SU-DHL-6 (cell line): ENCODE measurements at regions not wholly inside any gene's neighbourhood (a gene's known extent, or its start where the extent isn't known, plus 50 kb on each side); places are given as distances from the start of the nearest gene placed in this dataset.

Experiments
- CTCF ChIP-seq: fragments of 200-600 bp; sonication (generic); IDR thresholded peaks from one replicate; pipeline ENCODE4 v1.5.1; 2017; ENCODE audit warnings: antibody characterized with exemption, mild to moderate bottlenecking, low read length, moderate library complexity; ENCODE audit not compliant: insufficient read depth, poor library complexity, severe bottlenecking
- EZH2phosphoT487 ChIP-seq: fragments of 200-600 bp; sonication (generic), shearing (Covaris generic); conservative IDR thresholded peaks from 2 replicates; pipeline ENCODE4 v1.6.1; 2018; ENCODE audit warnings: mild to moderate bottlenecking, antibody characterized with exemption, low read length, moderate library complexity, mixed read lengths

DNA sequence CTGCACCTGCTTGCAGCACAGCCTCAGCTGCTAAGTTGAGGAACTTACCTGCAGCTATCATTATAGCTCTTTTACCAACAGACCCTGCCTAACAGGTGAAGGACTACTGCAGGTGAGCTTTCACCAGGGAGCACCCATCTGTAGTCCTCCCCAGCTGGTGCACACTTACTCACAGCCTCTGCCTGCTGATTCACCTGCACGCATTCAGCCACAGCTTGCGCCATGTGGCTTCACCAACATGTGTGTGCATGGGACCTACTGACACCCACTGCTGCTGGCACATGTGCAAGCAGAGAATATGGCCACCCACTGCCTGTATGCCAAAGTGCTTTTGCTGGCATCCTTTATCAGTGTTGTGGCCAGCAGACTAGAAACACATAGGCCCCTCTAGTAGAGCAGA is 146.7 kb upstream of the KLHL4 start:
- no peak for TF ChIP-seq CTCF
- TF ChIP-seq EZH2phosphoT487 = no peak
